ENCODE measurements at regions not wholly inside any gene's neighbourhood (a gene's known extent, or its start where the extent isn't known, plus 50 kb on each side); places are given as distances from the start of the nearest gene placed in this dataset.

GRCh38 chr7:28361551-28361950 is 50.8 kb upstream of the CREB5 start:
- H3K36me3 ChIP-seq (ENCODE audit: control insufficient read depth in 2 of 4, insufficient read depth in 4 of 4, low read length in 3 of 4) = no peaks in the 10 kb centered on the region
- H3K18ac ChIP-seq (ENCODE audit: extremely low read depth, low read length) = no peak overlapping the region; the same call in 1 of the 2 replicates
- H4K91ac ChIP-seq (replicated peaks; ENCODE audit: insufficient read length, low read length) = no peak overlapping the region
- H4K5ac ChIP-seq (ENCODE audit: insufficient read length, low read depth, low read length) = no peak overlapping the region
- H3K9me3 ChIP-seq (ENCODE audit: insufficient read depth in 2 of 2, low read depth in 1 of 2, low read length in 1 of 2) = peaks cover 0 to 7% of the 10 kb centered on the region in 2 experiments; a peak in 2 of 4 replicates
- no peak overlapping the region for H3K4me2 ChIP-seq (ENCODE audit: insufficient read depth in 1 of 2, low read depth in 2 of 2, low read length in 2 of 2)
- ChIA-PET CTCF (ENCODE audit: partially characterized antibody) (interaction anchor here (0.9 to 7.6 kb wide), 17 partner anchors 8 to 291 kb away, joined by 3 to 89 read pairs (median 5); no protein-coding TSS in a partner anchor), POLR2A (ENCODE audit: partially characterized antibody) (interaction anchor here (1.3 kb wide), 1 partner anchor 73 kb away, joined by 4 read pairs; no protein-coding TSS in a partner anchor)
- peak overlapping the region; percentile 36 for H2BK120ac ChIP-seq (replicated peaks; ENCODE audit: low read depth, low read length)
- no peaks in the 10 kb centered on the region for H3K79me1 ChIP-seq (ENCODE audit: low read depth, low read length)
- no peak overlapping the region for H2AK5ac ChIP-seq (ENCODE audit: low read depth, low read length)
- FAIRE-seq (no peak), DNase-seq (ENCODE audit: low read depth in 1 of 2, low spot score in 2 of 2) (no peak)
- H4K8ac ChIP-seq (ENCODE audit: extremely low read depth, insufficient read depth, low read length) = no peak overlapping the region
- no peak overlapping the region for H3K27ac ChIP-seq (ENCODE audit: low read depth, low read length)
- no peak overlapping the region for H3K23ac ChIP-seq (ENCODE audit: insufficient read length)
- 72% methylated on average over 1 of the region's 1 CpG; no CpG with 5 or more reads in 1 of the 2 experiments for WGBS, 2 experiments (ENCODE audit: extremely low coverage in 1 of 2, insufficient coverage in 1 of 2, insufficient read length in 1 of 2, insufficient replicate concordance in 2 of 2, low coverage in 1 of 2, low lambda C conversion rate in 2 of 2, missing lambda C conversion rate in 1 of 2)
- no peaks in the 10 kb centered on the region for H3K23me2 ChIP-seq (ENCODE audit: low read depth, low read length)
- H3K4me3 ChIP-seq (ENCODE audit: extremely low read depth in 1 of 4, insufficient read depth in 2 of 4, low read depth in 3 of 4, low read length in 4 of 4) = no peak overlapping the region
- no peak overlapping the region for H3K14ac ChIP-seq (ENCODE audit: insufficient read length)
- H3K27me3 ChIP-seq (replicated peaks in 1 of 4; ENCODE audit: control insufficient read depth in 3 of 4, extremely low read depth in 1 of 4, insufficient read depth in 3 of 4, low read length in 3 of 4) = 0 out of 7 replicates have a peak, but pooled peaks cover 0 to 2% (median 0%) of the 10 kb centered on the region in 4 experiments
- H3K4ac ChIP-seq (replicated peaks; ENCODE audit: insufficient read length, low read depth, low read length) = no peak overlapping the region
- TF ChIP-seq TAF7 (optimal IDR thresholded peaks at IDR 0.05; ENCODE audit: borderline replicate concordance, low read depth, low read length) = no peak
- TF ChIP-seq RXRA (IDR thresholded peaks at IDR 0.05; ENCODE audit: insufficient read depth, low read depth, low read length) = no peak
- no peak for TF ChIP-seq KDM1A (IDR thresholded peaks at IDR 0.05; ENCODE audit: borderline replicate concordance, low read length)
- TF ChIP-seq ATF2 (IDR thresholded peaks at IDR 0.05; ENCODE audit: low read length) = no peak
- no peak for TF ChIP-seq CREB1 (IDR thresholded peaks at IDR 0.05)
- no peak for TF ChIP-seq GABPA (IDR thresholded peaks at IDR 0.05; ENCODE audit: borderline replicate concordance, insufficient read depth, low read length)
- no peak for TF ChIP-seq BACH1 (IDR thresholded peaks at IDR 0.05; ENCODE audit: low read length)
- TF ChIP-seq BRCA1 (IDR thresholded peaks at IDR 0.05; ENCODE audit: low read depth, low read length) = no peak
- TF ChIP-seq SP2 (IDR thresholded peaks at IDR 0.05; ENCODE audit: low read length) = no peak
- no peak for TF ChIP-seq CBX5 (IDR thresholded peaks at IDR 0.05; ENCODE audit: low read depth, low read length)
- no peaks in the 10 kb centered on the region for H3K79me2 ChIP-seq (ENCODE audit: control insufficient read depth in 1 of 2, insufficient read depth in 2 of 2, low read length in 2 of 2)
- no peak overlapping the region for H2BK20ac ChIP-seq (ENCODE audit: low read length)
- H2BK12ac ChIP-seq (ENCODE audit: low read depth, low read length) = no peak overlapping the region
- H2BK15ac ChIP-seq (ENCODE audit: low read length) = no peak overlapping the region
- H4K20me1 ChIP-seq (replicated peaks in 1 of 2; ENCODE audit: control insufficient read depth in 1 of 2, insufficient read depth in 2 of 2, low read length in 2 of 2) = no peaks in the 10 kb centered on the region
- H3K56ac ChIP-seq (replicated peaks; ENCODE audit: insufficient read length, low read depth, low read length) = no peak overlapping the region
- no peak overlapping the region for H2BK5ac ChIP-seq (ENCODE audit: low read depth, low read length)
- peak overlapping the region; percentile 4; the same call in 1 of the 2 replicates for H2AFZ ChIP-seq (ENCODE audit: low read length)
- H3K4me1 ChIP-seq (replicated peaks in 1 of 4; ENCODE audit: control insufficient read depth in 3 of 4, insufficient read depth in 4 of 4, low read length in 3 of 4) = peaks cover 4 to 9% (median 9%) of the 10 kb centered on the region in 4 experiments
- no peak overlapping the region for H3K9ac ChIP-seq (replicated peaks in 1 of 4; ENCODE audit: extremely low read depth in 1 of 4, low read depth in 3 of 4, low read length in 3 of 4)

Measured in H1 (cell line).